ENCODE measurements at regions not wholly inside any gene's neighbourhood (a gene's known extent, or its start where the extent isn't known, plus 50 kb on each side); places are given as distances from the start of the nearest gene placed in this dataset.

DNA sequence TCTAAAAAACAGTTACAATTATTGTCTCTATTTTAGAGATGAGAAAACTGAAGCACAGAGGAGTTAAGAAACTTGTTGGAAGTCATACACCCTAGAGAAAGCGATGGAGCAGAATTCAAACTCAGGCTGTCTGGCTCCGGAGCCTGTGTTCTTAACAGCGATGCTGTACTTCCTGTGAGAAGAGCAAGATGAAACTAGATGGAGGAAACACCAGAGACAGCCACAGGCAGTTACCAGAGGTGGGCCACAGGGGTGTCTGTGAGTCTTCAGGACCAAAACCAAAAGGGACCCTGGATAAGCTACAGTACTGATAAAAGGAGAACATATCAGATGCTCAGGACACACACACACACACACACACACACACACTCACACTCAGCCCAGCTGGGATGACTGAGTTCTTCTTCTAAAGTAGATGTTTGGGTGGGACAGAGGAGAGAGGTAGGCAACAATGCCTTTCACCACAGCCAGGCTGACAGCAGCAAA lies 289.2 kb downstream of the FZD1 start:
- no peaks in the 10 kb centered on the region for H3K27me3 ChIP-seq (ENCODE audit: insufficient read depth, low read depth)
- H3K9ac ChIP-seq, result no peak overlapping the region
- H3K79me2 ChIP-seq (ENCODE audit: insufficient read depth, low read depth), result no peaks in the 10 kb centered on the region
- TF ChIP-seq, protein P1, sequence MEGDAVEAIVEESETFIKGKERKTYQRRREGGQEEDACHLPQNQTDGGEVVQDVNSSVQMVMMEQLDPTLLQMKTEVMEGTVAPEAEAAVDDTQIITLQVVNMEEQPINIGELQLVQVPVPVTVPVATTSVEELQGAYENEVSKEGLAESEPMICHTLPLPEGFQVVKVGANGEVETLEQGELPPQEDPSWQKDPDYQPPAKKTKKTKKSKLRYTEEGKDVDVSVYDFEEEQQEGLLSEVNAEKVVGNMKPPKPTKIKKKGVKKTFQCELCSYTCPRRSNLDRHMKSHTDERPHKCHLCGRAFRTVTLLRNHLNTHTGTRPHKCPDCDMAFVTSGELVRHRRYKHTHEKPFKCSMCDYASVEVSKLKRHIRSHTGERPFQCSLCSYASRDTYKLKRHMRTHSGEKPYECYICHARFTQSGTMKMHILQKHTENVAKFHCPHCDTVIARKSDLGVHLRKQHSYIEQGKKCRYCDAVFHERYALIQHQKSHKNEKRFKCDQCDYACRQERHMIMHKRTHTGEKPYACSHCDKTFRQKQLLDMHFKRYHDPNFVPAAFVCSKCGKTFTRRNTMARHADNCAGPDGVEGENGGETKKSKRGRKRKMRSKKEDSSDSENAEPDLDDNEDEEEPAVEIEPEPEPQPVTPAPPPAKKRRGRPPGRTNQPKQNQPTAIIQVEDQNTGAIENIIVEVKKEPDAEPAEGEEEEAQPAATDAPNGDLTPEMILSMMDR (conservative IDR thresholded peaks at IDR 0.05; ENCODE audit: low read depth, low read length), result no peak
- no peaks in the 10 kb centered on the region for H4K20me1 ChIP-seq (ENCODE audit: insufficient read depth)
- no peaks in the 10 kb centered on the region for H3K4me1 ChIP-seq (ENCODE audit: low read depth, poor library complexity, severe bottlenecking)
- no peak overlapping the region for H2AFZ ChIP-seq (ENCODE audit: low read depth)
- no peaks in the 10 kb centered on the region for H3K36me3 ChIP-seq (ENCODE audit: insufficient read depth)
- H3K27ac ChIP-seq, result no peak overlapping the region
- no peak overlapping the region for H3K4me3 ChIP-seq (IDR thresholded peaks at IDR 0.05; ENCODE audit: insufficient read depth, low read depth, low read length)
- H3K4me2 ChIP-seq, result no peak overlapping the region

DNA sequence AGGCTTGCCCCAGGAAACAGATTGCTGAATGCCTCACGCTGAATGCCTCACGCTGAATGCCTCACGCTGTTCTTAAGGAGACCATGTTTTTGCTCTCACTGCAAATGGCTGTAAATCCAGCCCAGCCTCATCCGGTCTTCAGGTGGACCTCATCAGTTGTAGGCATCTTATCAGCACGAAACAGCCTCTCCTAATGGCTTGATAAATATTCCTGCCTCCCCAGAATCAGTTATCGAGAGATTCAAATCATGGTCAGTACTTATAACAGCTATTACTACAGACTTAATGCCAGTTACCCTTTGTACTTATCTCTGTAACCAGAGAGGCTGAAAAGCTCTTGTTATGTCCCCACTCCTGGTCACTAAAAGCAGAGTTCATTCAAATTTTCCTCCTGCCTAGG lies 290.6 kb downstream of the FZD1 start:
- H2AFZ ChIP-seq (ENCODE audit: low read depth), result no peak overlapping the region
- no peaks in the 10 kb centered on the region for H3K27me3 ChIP-seq (ENCODE audit: insufficient read depth, low read depth)
- no peaks in the 10 kb centered on the region for H4K20me1 ChIP-seq (ENCODE audit: insufficient read depth)
- no peaks in the 10 kb centered on the region for H3K36me3 ChIP-seq (ENCODE audit: insufficient read depth)
- TF ChIP-seq, protein P1 (conservative IDR thresholded peaks at IDR 0.05; ENCODE audit: low read depth, low read length), result no peak
- no peak overlapping the region for H3K9ac ChIP-seq
- H3K79me2 ChIP-seq (ENCODE audit: insufficient read depth, low read depth), result no peaks in the 10 kb centered on the region
- H3K4me2 ChIP-seq, result no peak overlapping the region
- no peaks in the 10 kb centered on the region for H3K4me1 ChIP-seq (ENCODE audit: low read depth, poor library complexity, severe bottlenecking)
- H3K4me3 ChIP-seq (IDR thresholded peaks at IDR 0.05; ENCODE audit: insufficient read depth, low read depth, low read length), result no peak overlapping the region
- H3K27ac ChIP-seq, result no peak overlapping the region

DNA sequence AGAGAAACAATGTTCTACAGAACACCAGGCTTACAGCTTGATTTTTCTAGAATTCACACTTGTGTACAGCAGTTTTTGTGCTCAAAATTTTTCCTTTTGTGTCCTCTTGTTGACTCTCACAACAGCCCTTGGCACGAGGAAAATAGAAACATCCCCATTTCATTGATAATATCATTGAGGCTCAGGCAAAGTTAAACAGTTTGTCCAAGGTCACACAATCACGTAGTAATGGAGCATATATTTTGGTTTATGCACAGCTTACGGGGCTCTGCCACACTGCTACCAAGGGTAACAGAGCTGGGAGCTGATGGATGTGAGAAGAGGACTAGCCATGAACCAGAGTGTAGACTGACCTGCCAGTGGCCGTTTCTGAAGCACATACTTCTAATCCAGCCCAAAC lies 292.0 kb downstream of the FZD1 start:
- no peak overlapping the region for H2AFZ ChIP-seq (ENCODE audit: low read depth)
- H3K27me3 ChIP-seq (ENCODE audit: insufficient read depth, low read depth), result no peaks in the 10 kb centered on the region
- no peak overlapping the region for H3K27ac ChIP-seq
- no peak overlapping the region for H3K4me2 ChIP-seq
- H3K4me1 ChIP-seq (ENCODE audit: low read depth, poor library complexity, severe bottlenecking), result no peaks in the 10 kb centered on the region
- H4K20me1 ChIP-seq (ENCODE audit: insufficient read depth), result no peaks in the 10 kb centered on the region
- no peaks in the 10 kb centered on the region for H3K79me2 ChIP-seq (ENCODE audit: insufficient read depth, low read depth)
- H3K36me3 ChIP-seq (ENCODE audit: insufficient read depth), result no peaks in the 10 kb centered on the region
- H3K9ac ChIP-seq, result no peak overlapping the region
- TF ChIP-seq, protein P1 (conservative IDR thresholded peaks at IDR 0.05; ENCODE audit: low read depth, low read length), result no peak
- no peak overlapping the region for H3K4me3 ChIP-seq (IDR thresholded peaks at IDR 0.05; ENCODE audit: insufficient read depth, low read depth, low read length)

DNA sequence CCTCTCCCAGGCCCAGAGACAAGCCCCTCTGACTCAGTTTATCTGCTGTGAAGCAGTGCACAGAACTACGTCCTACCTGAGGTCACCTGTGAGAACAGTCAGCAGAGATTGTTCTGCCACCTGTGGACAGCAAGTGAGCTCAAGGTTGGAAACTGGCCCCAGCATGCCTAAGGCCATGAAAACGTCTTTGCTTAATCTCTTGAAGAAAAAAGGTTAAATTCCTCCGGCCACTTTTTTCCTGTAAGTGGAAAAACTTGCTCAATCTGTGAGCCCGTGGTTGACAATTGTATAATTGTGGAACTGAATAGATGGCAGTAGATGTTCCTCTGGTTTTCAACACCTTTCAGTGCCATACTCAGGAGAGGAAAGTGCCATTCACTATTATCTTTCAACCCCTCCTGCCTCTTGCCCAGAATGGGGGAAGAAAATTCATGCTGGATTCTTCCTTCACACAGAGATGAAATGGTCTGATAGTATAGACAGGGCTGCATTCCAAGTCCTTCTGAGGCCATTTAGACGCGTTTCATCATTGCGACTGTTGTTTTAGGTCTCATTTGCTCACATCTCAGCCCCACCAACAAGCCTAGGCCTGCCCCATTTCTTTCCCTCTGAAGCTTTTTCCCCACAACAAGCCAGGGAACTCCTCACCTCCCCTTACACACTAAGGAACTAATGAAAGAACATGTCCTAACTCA lies 292.9 kb downstream of the FZD1 start:
- no peak overlapping the region for H2AFZ ChIP-seq (ENCODE audit: low read depth)
- H3K4me3 ChIP-seq (IDR thresholded peaks at IDR 0.05; ENCODE audit: insufficient read depth, low read depth, low read length), result no peak overlapping the region
- H3K36me3 ChIP-seq (ENCODE audit: insufficient read depth), result no peaks in the 10 kb centered on the region
- TF ChIP-seq, protein P1 (conservative IDR thresholded peaks at IDR 0.05; ENCODE audit: low read depth, low read length), result no peak
- H3K27ac ChIP-seq, result no peak overlapping the region
- no peaks in the 10 kb centered on the region for H3K27me3 ChIP-seq (ENCODE audit: insufficient read depth, low read depth)
- no peaks in the 10 kb centered on the region for H3K79me2 ChIP-seq (ENCODE audit: insufficient read depth, low read depth)
- no peak overlapping the region for H3K4me2 ChIP-seq
- no peaks in the 10 kb centered on the region for H4K20me1 ChIP-seq (ENCODE audit: insufficient read depth)
- H3K4me1 ChIP-seq (ENCODE audit: low read depth, poor library complexity, severe bottlenecking), result no peaks in the 10 kb centered on the region
- no peak overlapping the region for H3K9ac ChIP-seq

All from KMS-11 (cell line).